ENCODE measurements at regions not wholly inside any gene's neighbourhood (a gene's known extent, or its start where the extent isn't known, plus 50 kb on each side); places are given as distances from the start of the nearest gene placed in this dataset.

GRCh38 chr16:31785126-31785525 is 88.5 kb upstream of the ZNF267 start (continued):
- TF ChIP-seq CHD7 (IDR thresholded peaks at IDR 0.05; ENCODE audit: insufficient replicate concordance, low read length): no peak
- no peak for TF ChIP-seq EGR1 (IDR thresholded peaks at IDR 0.05; ENCODE audit: borderline replicate concordance, low read depth, low read length)
- TF ChIP-seq TCF12 (IDR thresholded peaks at IDR 0.05; ENCODE audit: low read depth, low read length): no peak
- no peak for TF ChIP-seq CEBPB (IDR thresholded peaks at IDR 0.05; ENCODE audit: low read depth, low read length)
